H9 (cell line): ENCODE measurements at regions not wholly inside any gene's neighbourhood (a gene's known extent, or its start where the extent isn't known, plus 50 kb on each side); places are given as distances from the start of the nearest gene placed in this dataset.

Experiments used
- DNase-seq: peaks from one replicate; pipeline ENCODE4 v3.0.0-alpha.2; 2017
- H2AFZ ChIP-seq: one replicate; pipeline ENCODE4 v1.6.1; 2013; ENCODE audit warnings: mild to moderate bottlenecking, low read length, control low read depth, moderate library complexity
- H2AK5ac ChIP-seq: 2 replicates; pipeline ENCODE4 v1.6.1; 2013; ENCODE audit warnings: low read length, control low read depth, mixed read lengths; ENCODE audit not compliant: insufficient read length
- H2BK120ac ChIP-seq: one replicate; pipeline ENCODE4 v1.6.1; 2013; ENCODE audit warnings: low read depth, mild to moderate bottlenecking, low read length, control low read depth, inconsistent platforms; ENCODE audit not compliant: poor library complexity, severe bottlenecking
- H2BK12ac ChIP-seq: 2 replicates; pipeline ENCODE4 v1.6.1; 2013; ENCODE audit warnings: low read length, control low read depth, mixed read lengths, low read depth; ENCODE audit not compliant: insufficient read length
- H2BK15ac ChIP-seq: 2 replicates; pipeline ENCODE4 v1.6.1; 2013; ENCODE audit warnings: low read depth, low read length, control low read depth
- H2BK20ac ChIP-seq: one replicate; pipeline ENCODE4 v1.6.1; 2013; ENCODE audit warnings: low read depth, mild to moderate bottlenecking, low read length, control low read depth, inconsistent platforms; ENCODE audit not compliant: poor library complexity, severe bottlenecking
- H2BK5ac ChIP-seq: 2 replicates; pipeline ENCODE4 v1.6.1; 2013; ENCODE audit warnings: low read length, control low read depth, mixed read lengths; ENCODE audit not compliant: insufficient read length
- H3K14ac ChIP-seq: 2 replicates; pipeline ENCODE4 v1.6.1; 2013; ENCODE audit warnings: low read length, control low read depth; ENCODE audit not compliant: insufficient read depth
- H3K18ac ChIP-seq: 2 replicates; pipeline ENCODE4 v1.6.1; 2013; ENCODE audit warnings: low read depth, mild to moderate bottlenecking, mixed read lengths, low read length, control low read depth; ENCODE audit not compliant: insufficient read length
- H3K23ac ChIP-seq: 2 replicates; pipeline ENCODE4 v1.6.1; 2013; ENCODE audit warnings: low read length, control low read depth, mixed read lengths, low read depth; ENCODE audit not compliant: insufficient read length
- H3K23me2 ChIP-seq: 2 replicates; pipeline ENCODE4 v1.6.1; 2013; ENCODE audit warnings: low read depth, mild to moderate bottlenecking, mixed read lengths, low read length, control low read depth; ENCODE audit not compliant: insufficient read length, poor library complexity, severe bottlenecking
- H3K27ac ChIP-seq: 2 replicates; pipeline ENCODE4 v1.5.1; 2013; ENCODE audit warnings: low read length, control low read depth, mixed read lengths, low read depth; ENCODE audit not compliant: insufficient read length
- H3K27me3 ChIP-seq: 2 replicates; pipeline ENCODE4 v1.6.1; 2013; ENCODE audit warnings: low read length, control low read depth, inconsistent platforms; ENCODE audit not compliant: insufficient read depth
- H3K4ac ChIP-seq: 2 replicates; pipeline ENCODE4 v1.6.1; 2013; ENCODE audit warnings: low read depth, mild to moderate bottlenecking, control low read depth, inconsistent platforms, low read length, moderate library complexity
- H3K4me1 ChIP-seq: 2 replicates; pipeline ENCODE4 v1.6.1; 2013; ENCODE audit warnings: low read length, control low read depth, inconsistent platforms; ENCODE audit not compliant: insufficient read depth
- H3K4me2 ChIP-seq: 2 replicates; pipeline ENCODE4 v1.6.1; 2013; ENCODE audit warnings: low read length, control low read depth, mixed read lengths; ENCODE audit not compliant: insufficient read length, insufficient read depth
- H3K56ac ChIP-seq: 2 replicates; pipeline ENCODE4 v1.6.1; 2013; ENCODE audit warnings: low read depth, mild to moderate bottlenecking, mixed read lengths, low read length, control low read depth; ENCODE audit not compliant: insufficient read length
- H3K79me1 ChIP-seq: 2 replicates; pipeline ENCODE4 v1.6.1; 2013; ENCODE audit warnings: low read depth, mild to moderate bottlenecking, moderate library complexity, low read length, control low read depth, inconsistent platforms; ENCODE audit not compliant: insufficient read depth, poor library complexity, severe bottlenecking
- H3K79me2 ChIP-seq: 2 replicates; pipeline ENCODE4 v1.6.1; 2013; ENCODE audit warnings: low read length, control low read depth, inconsistent platforms; ENCODE audit not compliant: insufficient read depth
- H3K9ac ChIP-seq: 2 replicates; pipeline ENCODE4 v1.6.1; 2013; ENCODE audit warnings: low read length, control low read depth, mixed read lengths; ENCODE audit not compliant: insufficient read length; ENCODE audit errors: extremely low read depth
- H3K9me3 ChIP-seq: one replicate; pipeline ENCODE4 v1.6.1; 2013; ENCODE audit warnings: low read depth, low read length, inconsistent platforms; ENCODE audit not compliant: control insufficient read depth
- H3T11ph ChIP-seq: one replicate; pipeline ENCODE4 v1.6.1; 2013; ENCODE audit warnings: mild to moderate bottlenecking, low read length, control low read depth, inconsistent platforms
- H4K20me1 ChIP-seq: one replicate; pipeline ENCODE4 v1.6.1; 2013; ENCODE audit not compliant: control insufficient read depth, insufficient read length, insufficient read depth
- H4K5ac ChIP-seq: 2 replicates; pipeline ENCODE4 v1.6.1; 2013; ENCODE audit warnings: low read depth, mild to moderate bottlenecking, mixed read lengths, low read length, control low read depth; ENCODE audit not compliant: insufficient read length
- H4K8ac ChIP-seq: replicated peaks from 2 replicates; pipeline ENCODE4 v1.6.1; 2013; ENCODE audit warnings: low read length, control low read depth, mixed read lengths, low read depth; ENCODE audit not compliant: insufficient read length
- H4K91ac ChIP-seq: 2 replicates; pipeline ENCODE4 v1.6.1; 2013; ENCODE audit warnings: low read depth, mild to moderate bottlenecking, moderate library complexity, mixed read lengths, low read length, control low read depth; ENCODE audit not compliant: insufficient read length
- H3K27ac Mint-ChIP-seq, 3 experiments: 2 replicates in 2 of 3; 3 replicates in 1 of 3; pipeline ENCODE4 v1.8.0; 2020 to 2021; ENCODE audit warnings: mixed read lengths in 3 of 3, mild to moderate bottlenecking in 1 of 3, moderate library complexity in 1 of 3
- H3K27me3 Mint-ChIP-seq: 2 replicates; pipeline ENCODE4 v1.8.0; 2021; ENCODE audit warnings: low read depth, mild to moderate bottlenecking, moderate library complexity, mixed read lengths
- H3K36me3 Mint-ChIP-seq, 3 experiments: 2 replicates in 2 of 3; 3 replicates in 1 of 3; pipeline ENCODE4 v1.8.0; 2020 to 2021; ENCODE audit warnings: low read depth in 3 of 3, mixed read lengths in 3 of 3; ENCODE audit not compliant: insufficient read depth in 1 of 3
- H3K4me1 Mint-ChIP-seq, 2 experiments: 2 replicates each; pipeline ENCODE4 v1.8.0; 2020; ENCODE audit warnings: mixed read lengths in 2 of 2
- H3K4me3 Mint-ChIP-seq, 2 experiments: 2 replicates in 1 of 2; 3 replicates in 1 of 2; pipeline ENCODE4 v1.8.0; 2020 to 2021; ENCODE audit warnings: mild to moderate bottlenecking in 2 of 2, mixed read lengths in 2 of 2, moderate library complexity in 1 of 2
- H3K9me3 Mint-ChIP-seq, 2 experiments: 2 replicates in 1 of 2; 3 replicates in 1 of 2; pipeline ENCODE4 v1.8.0; 2020; ENCODE audit warnings: mild to moderate bottlenecking in 2 of 2, mixed read lengths in 2 of 2, moderate library complexity in 1 of 2
- WGBS: extraction: QIAGEN DNeasy Blood & Tissue Kit; methylation state at CpG from one replicate; pipeline ENCODE4 v1.1.7; 2013; ENCODE audit warnings: missing lambda C conversion rate, low lambda C conversion rate, mixed read lengths; ENCODE audit not compliant: insufficient read length; ENCODE audit errors: extremely low coverage; 5-methylcytosine and 5-hydroxymethylcytosine counted together
- TF ChIP-seq, protein P1 (sequence below): fragments of 200-600 bp; sonication (generic); conservative IDR thresholded peaks from 3 replicates; pipeline ENCODE4 v1.8.0; 2021; ENCODE audit warnings: antibody characterized with exemption, mild to moderate bottlenecking

DNA sequence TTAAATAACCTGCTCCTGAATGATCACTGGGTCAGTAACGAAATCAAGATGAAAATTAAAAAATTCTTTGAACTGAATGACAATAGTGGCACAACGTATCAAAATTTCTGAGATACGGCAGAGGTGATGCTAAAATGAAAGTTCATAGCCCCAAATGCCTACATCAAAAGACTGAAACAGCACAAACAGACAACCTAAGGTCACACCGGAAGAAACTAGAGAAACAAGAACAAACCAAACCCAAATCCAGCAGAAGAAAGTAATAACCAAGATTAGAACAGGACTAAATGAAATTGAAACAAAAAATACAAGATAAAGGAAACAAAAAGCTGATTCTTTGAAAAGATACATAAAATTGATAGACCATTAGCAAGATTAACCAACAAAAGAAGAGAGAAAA, 324.1 kb downstream of the RBM26 start:
- H3K79me2 ChIP-seq: no peaks in the 10 kb centered on the region
- WGBS: no CpG with 5 or more reads among the region's 4 CpGs
- H3T11ph ChIP-seq: no peak overlapping the region
- peaks cover 0 to 15% (median 2%) of the 10 kb centered on the region in 3 experiments; a peak in 2 of 7 replicates for H3K36me3 Mint-ChIP-seq
- no peaks in the 10 kb centered on the region for H3K23me2 ChIP-seq
- no peak overlapping the region; a peak in 1 of 7 replicates for H3K27ac Mint-ChIP-seq
- no peak for DNase-seq
- H2BK15ac ChIP-seq: no peak overlapping the region
- no peak overlapping the region for H3K23ac ChIP-seq
- no peak overlapping the region for H2BK120ac ChIP-seq
- H3K27me3 ChIP-seq: no peaks in the 10 kb centered on the region
- H3K4me1 Mint-ChIP-seq: no peaks in the 10 kb centered on the region
- H3K14ac ChIP-seq: no peak overlapping the region
- no peak overlapping the region for H2AFZ ChIP-seq
- no peak overlapping the region for H3K56ac ChIP-seq
- no peaks in the 10 kb centered on the region for H3K9me3 ChIP-seq
- no peak overlapping the region for H4K8ac ChIP-seq
- no peak overlapping the region for H4K5ac ChIP-seq
- no peak overlapping the region for H3K9ac ChIP-seq
- H3K4ac ChIP-seq: no peak overlapping the region
- H2BK5ac ChIP-seq: no peak overlapping the region
- no peak overlapping the region for H3K4me3 Mint-ChIP-seq
- H2BK20ac ChIP-seq: no peak overlapping the region
- no peak overlapping the region for H2AK5ac ChIP-seq
- H3K27ac ChIP-seq: no peak overlapping the region
- no peak overlapping the region for H3K4me2 ChIP-seq
- no peaks in the 10 kb centered on the region for H3K27me3 Mint-ChIP-seq
- H3K18ac ChIP-seq: no peak overlapping the region
- H3K9me3 Mint-ChIP-seq: peaks cover 7 to 19% of the 10 kb centered on the region in 2 experiments; a peak in 4 of 5 replicates
- H2BK12ac ChIP-seq: no peak overlapping the region
- TF ChIP-seq, protein P1, sequence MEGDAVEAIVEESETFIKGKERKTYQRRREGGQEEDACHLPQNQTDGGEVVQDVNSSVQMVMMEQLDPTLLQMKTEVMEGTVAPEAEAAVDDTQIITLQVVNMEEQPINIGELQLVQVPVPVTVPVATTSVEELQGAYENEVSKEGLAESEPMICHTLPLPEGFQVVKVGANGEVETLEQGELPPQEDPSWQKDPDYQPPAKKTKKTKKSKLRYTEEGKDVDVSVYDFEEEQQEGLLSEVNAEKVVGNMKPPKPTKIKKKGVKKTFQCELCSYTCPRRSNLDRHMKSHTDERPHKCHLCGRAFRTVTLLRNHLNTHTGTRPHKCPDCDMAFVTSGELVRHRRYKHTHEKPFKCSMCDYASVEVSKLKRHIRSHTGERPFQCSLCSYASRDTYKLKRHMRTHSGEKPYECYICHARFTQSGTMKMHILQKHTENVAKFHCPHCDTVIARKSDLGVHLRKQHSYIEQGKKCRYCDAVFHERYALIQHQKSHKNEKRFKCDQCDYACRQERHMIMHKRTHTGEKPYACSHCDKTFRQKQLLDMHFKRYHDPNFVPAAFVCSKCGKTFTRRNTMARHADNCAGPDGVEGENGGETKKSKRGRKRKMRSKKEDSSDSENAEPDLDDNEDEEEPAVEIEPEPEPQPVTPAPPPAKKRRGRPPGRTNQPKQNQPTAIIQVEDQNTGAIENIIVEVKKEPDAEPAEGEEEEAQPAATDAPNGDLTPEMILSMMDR: no peak
- no peaks in the 10 kb centered on the region for H3K79me1 ChIP-seq
- H3K4me1 ChIP-seq: no peaks in the 10 kb centered on the region
- no peaks in the 10 kb centered on the region for H4K20me1 ChIP-seq
- no peak overlapping the region for H4K91ac ChIP-seq
